Neural crest cell (in vitro differentiated cells): ENCODE measurements at regions not wholly inside any gene's neighbourhood (a gene's known extent, or its start where the extent isn't known, plus 50 kb on each side); places are given as distances from the start of the nearest gene placed in this dataset.
A peak's percentile ranks its signal among the peaks of the same experiment; 100 is the strongest.

Experiments
- DNase-seq: peaks from one replicate; pipeline ENCODE4 v3.0.0; 2021; ENCODE audit warnings: low read depth, mixed read lengths, low spot score
- H3K27ac Mint-ChIP-seq: one replicate; pipeline ENCODE4 v1.8.0; 2021; ENCODE audit warnings: mild to moderate bottlenecking, mixed read lengths; ENCODE audit not compliant: unreplicated experiment
- H3K27me3 Mint-ChIP-seq: 2 replicates; pipeline ENCODE4 v1.8.0; 2021; ENCODE audit warnings: low read depth, mild to moderate bottlenecking, mixed read lengths
- H3K36me3 Mint-ChIP-seq: 2 replicates; pipeline ENCODE4 v1.8.0; 2021; ENCODE audit warnings: low read depth, mild to moderate bottlenecking, mixed read lengths
- H3K4me1 Mint-ChIP-seq: 2 replicates; pipeline ENCODE4 v1.8.0; 2021; ENCODE audit warnings: mixed read lengths
- H3K4me3 Mint-ChIP-seq: one replicate; pipeline ENCODE4 v1.8.0; 2021; ENCODE audit warnings: mild to moderate bottlenecking, mixed read lengths
- H3K9me3 Mint-ChIP-seq: 2 replicates; pipeline ENCODE4 v1.8.0; 2021; ENCODE audit warnings: mixed read lengths
- CTCF ChIP-seq: fragments of 200-600 bp; sonication (generic); conservative IDR thresholded peaks from 2 replicates; pipeline ENCODE4 v1.5.0; 2021; ENCODE audit warnings: antibody characterized with exemption, mild to moderate bottlenecking

- Mint-ChIP-seq H3K4me3 (no peak overlapping the region), H3K27me3 (no peaks in the 10 kb centered on the region), H3K9me3 (no peaks in the 10 kb centered on the region), H3K36me3 (no peaks in the 10 kb centered on the region), H3K4me1 (peaks cover 16% of the 10 kb centered on the region), H3K27ac (peak overlapping the region; percentile 25)
- no peak for TF ChIP-seq CTCF
- no peak for DNase-seq
These were observed 680.7 kb downstream of the NR4A2 start for GRCh38 chr2:155651851-155652250.

- peaks cover 2% of the 10 kb centered on the region for H3K9me3 Mint-ChIP-seq
- H3K4me3 Mint-ChIP-seq, result no peak overlapping the region
- H3K27me3 Mint-ChIP-seq, result no peaks in the 10 kb centered on the region
- DNase-seq, result no peak
- H3K4me1 Mint-ChIP-seq, result no peaks in the 10 kb centered on the region
- no peak for TF ChIP-seq CTCF
- no peak overlapping the region for H3K27ac Mint-ChIP-seq
- H3K36me3 Mint-ChIP-seq, result peaks cover 2% of the 10 kb centered on the region
These were observed 686.7 kb downstream of the NR4A2 start for GRCh38 chr2:155645791-155646190.

GRCh38 chr2:155643056-155643775, 689.3 kb downstream of the NR4A2 start:
- Mint-ChIP-seq H3K4me1 (peaks cover 5% of the 10 kb centered on the region), H3K27me3 (no peaks in the 10 kb centered on the region), H3K27ac (no peak overlapping the region), H3K9me3 (peaks cover 2% of the 10 kb centered on the region), H3K4me3 (no peak overlapping the region), H3K36me3 (peaks cover 2% of the 10 kb centered on the region)
- no peak for TF ChIP-seq CTCF
- DNase-seq, result no peak

- no peak overlapping the region for H3K27ac Mint-ChIP-seq
- H3K4me1 Mint-ChIP-seq, result peaks cover 2% of the 10 kb centered on the region
- no peak for DNase-seq
- H3K27me3 Mint-ChIP-seq, result no peaks in the 10 kb centered on the region
- TF ChIP-seq CTCF, result no peak
- no peak overlapping the region for H3K4me3 Mint-ChIP-seq
- H3K36me3 Mint-ChIP-seq, result no peaks in the 10 kb centered on the region
- H3K9me3 Mint-ChIP-seq, result no peaks in the 10 kb centered on the region
These were observed 698.5 kb downstream of the NR4A2 start for GRCh38 chr2:155633887-155634570.

GRCh38 chr2:155633060-155633839, 699.3 kb downstream of the NR4A2 start:
- Mint-ChIP-seq H3K4me3 (no peak overlapping the region), H3K4me1 (no peaks in the 10 kb centered on the region), H3K36me3 (no peaks in the 10 kb centered on the region), H3K27me3 (no peaks in the 10 kb centered on the region), H3K9me3 (no peaks in the 10 kb centered on the region), H3K27ac (no peak overlapping the region)
- no peak for DNase-seq
- TF ChIP-seq CTCF, result no peak
